B cell (primary cell): ENCODE measurements at regions not wholly inside any gene's neighbourhood (a gene's known extent, or its start where the extent isn't known, plus 50 kb on each side); places are given as distances from the start of the nearest gene placed in this dataset.

ENCODE experiments used
- ATAC-seq: fragments of 200-7000 bp; cut with Tn5 transposase; one replicate; pipeline ENCODE4 v1.10.0; 2021; ENCODE audit warnings: low read depth, mild to moderate bottlenecking, moderate number of reproducible peaks, moderate library complexity
- CTCF ChIA-PET: fragments of 350-600 bp; sonication (Branson Sonifier 250); formaldehyde crosslinking; loops from one replicate; lab custom pipeline; 2021; ENCODE audit warnings: antibody characterized with exemption, inconsistent platforms; lab: Charles Lee
- POLR2A ChIA-PET: fragments of 350-600 bp; sonication (Branson Sonifier 250); formaldehyde crosslinking; loops from one replicate; lab custom pipeline; 2021; ENCODE audit warnings: antibody characterized with exemption; lab: Charles Lee
- DNase-seq: peaks from one replicate; pipeline ENCODE4 v3.0.0; 2013
- H2AFZ ChIP-seq: 2 replicates; pipeline ENCODE4 v1.6.1; 2012; ENCODE audit warnings: mild to moderate bottlenecking, low read depth, low read length; ENCODE audit not compliant: insufficient read depth, poor library complexity, severe bottlenecking
- H3K27ac ChIP-seq, 2 donors: 1 replicate in 1 of 2; 2 replicates in 1 of 2; pipeline ENCODE4 v1.5.1; 2012 to 2013; ENCODE audit warnings: low read length in 2 of 2, mild to moderate bottlenecking in 2 of 2, moderate library complexity in 1 of 2
- H3K27me3 ChIP-seq, 4 experiments: fragments of 200-600 bp in 1 of 4; sonication (generic) in 1 of 4; replicated peaks in 1 of 4; 1 replicate in 2 of 4; 2 replicates in 2 of 4; pipeline versions ENCODE4 v1.6.1 to v1.7.0; 2013 to 2016; ENCODE audit warnings: low read length in 3 of 4, mild to moderate bottlenecking in 2 of 4, mixed read lengths in 1 of 4, moderate library complexity in 1 of 4; ENCODE audit not compliant: insufficient read depth in 4 of 4, control insufficient read depth in 3 of 4; ENCODE audit errors: control extremely low read depth in 1 of 4
- H3K36me3 ChIP-seq, 2 experiments: replicated peaks in 1 of 2; 1 replicate in 1 of 2; 2 replicates in 1 of 2; pipeline versions ENCODE4 v1.6.1 to v1.7.1; 2013; ENCODE audit warnings: low read length in 1 of 2; ENCODE audit not compliant: insufficient read depth in 2 of 2, control insufficient read depth in 1 of 2; ENCODE audit errors: control extremely low read depth in 1 of 2, extremely low read depth in 1 of 2
- H3K4me1 ChIP-seq, 2 donors: fragments of 200-600 bp in 1 of 2; sonication (generic) in 1 of 2; 1 replicate in 1 of 2; 2 replicates in 1 of 2; pipeline versions ENCODE4 v1.5.1 to v1.6.1; 2013 to 2017; ENCODE audit warnings: low read length in 2 of 2; ENCODE audit not compliant: control insufficient read depth in 2 of 2, insufficient read depth in 2 of 2
- H3K4me2 ChIP-seq: replicated peaks from 2 replicates; pipeline ENCODE3; 2012; ENCODE audit warnings: mild to moderate bottlenecking, low read depth, low read length; ENCODE audit not compliant: poor library complexity, severe bottlenecking
- H3K4me3 ChIP-seq, 5 experiments: fragments of 200-600 bp in 1 of 5; sonication (generic) in 1 of 5; 1 replicate in 3 of 5; 2 replicates in 2 of 5; pipeline versions ENCODE4 v1.5.1 to v1.7.0; 2011 to 2016; ENCODE audit warnings: low read length in 4 of 5, mild to moderate bottlenecking in 4 of 5, low read depth in 2 of 5, control low read depth in 1 of 5, moderate library complexity in 1 of 5; ENCODE audit not compliant: insufficient read depth in 1 of 5; ENCODE audit errors: control extremely low read depth in 1 of 5, extremely low read depth in 1 of 5
- H3K79me2 ChIP-seq: fragments of 200-600 bp; sonication (generic); one replicate; pipeline ENCODE4 v1.6.0; 2016; ENCODE audit warnings: low read length; ENCODE audit not compliant: control insufficient read depth, insufficient read depth
- H3K9ac ChIP-seq: fragments of 200-600 bp; sonication (generic); 2 replicates; pipeline ENCODE4 v1.6.1; 2017; ENCODE audit warnings: mild to moderate bottlenecking, low read length, moderate library complexity
- H3K9me3 ChIP-seq, 3 donors: one replicate each; pipeline versions ENCODE4 v1.6.1 to v1.7.1; 2013; ENCODE audit warnings: low read length in 2 of 3; ENCODE audit not compliant: control insufficient read depth in 2 of 3, insufficient read depth in 1 of 3; ENCODE audit errors: control extremely low read depth in 1 of 3
- H4K20me1 ChIP-seq: 2 replicates; pipeline ENCODE4 v1.6.0; 2012; ENCODE audit warnings: mild to moderate bottlenecking, low read length; ENCODE audit not compliant: insufficient read depth, control insufficient read depth, poor library complexity, severe bottlenecking
- H3K27ac Mint-ChIP-seq: one replicate; pipeline ENCODE4 v1.8.0; 2021; ENCODE audit warnings: mixed read lengths
- H3K27me3 Mint-ChIP-seq: one replicate; pipeline ENCODE4 v1.8.0; 2021; ENCODE audit warnings: mixed read lengths
- H3K4me1 Mint-ChIP-seq: one replicate; pipeline ENCODE4 v1.8.0; 2021; ENCODE audit warnings: mixed read lengths
- H3K4me3 Mint-ChIP-seq: one replicate; pipeline ENCODE4 v1.8.0; 2021; ENCODE audit warnings: mixed read lengths
- H3K9me3 Mint-ChIP-seq: one replicate; pipeline ENCODE4 v1.8.0; 2022; ENCODE audit warnings: mixed read lengths; ENCODE audit not compliant: insufficient read depth
- EZH2 ChIP-seq: IDR thresholded peaks from 2 replicates; pipeline ENCODE4 v1.6.1; 2012; ENCODE audit warnings: borderline replicate concordance, low read depth, mild to moderate bottlenecking, moderate library complexity, low read length; ENCODE audit not compliant: insufficient read depth, poor library complexity, severe bottlenecking
- WGBS: methylation state at CpG from one replicate; pipeline ENCODE4 v1.1.5; 2013; ENCODE audit warnings: missing lambda C conversion rate; ENCODE audit not compliant: insufficient coverage; 5-methylcytosine and 5-hydroxymethylcytosine counted together
- intact Hi-C: fragments of 100-400 bp; cut with micrococcal nuclease; formaldehyde crosslinking; loops from one replicate; pipeline ENCODE4 v1.10.0; 2022
- TF ChIP-seq, protein P1 (sequence below): fragments of 200-600 bp; IDR thresholded peaks from one replicate; pipeline ENCODE4 v1.8.0; 2022; ENCODE audit warnings: antibody characterized with exemption, mild to moderate bottlenecking

DNA sequence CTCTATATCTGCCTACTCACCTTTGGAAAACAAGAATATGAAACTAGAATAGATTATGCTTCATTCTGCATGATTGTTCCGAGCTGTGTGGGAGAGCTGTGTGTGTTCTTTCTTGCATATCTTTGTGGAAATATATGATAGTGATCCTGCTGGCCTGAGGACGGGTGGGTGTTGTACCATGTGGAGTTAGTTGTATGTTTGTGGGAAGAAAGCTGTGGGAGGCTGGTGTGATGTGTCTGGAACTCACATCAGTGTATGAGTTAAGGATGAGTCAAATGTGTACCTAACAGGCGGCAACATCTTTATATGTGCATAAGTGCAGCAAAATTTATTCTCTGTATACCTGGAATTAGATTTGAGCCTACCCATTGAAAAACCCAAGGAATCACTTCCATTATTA, 208.1 kb upstream of the ADGRL3 start:
- Histone ChIP-seq H3K4me2 (no peak overlapping the region), H3K36me3 (no peaks in the 10 kb centered on the region), H3K27me3 (no peaks in the 10 kb centered on the region), H3K4me1 (no peaks in the 10 kb centered on the region), H3K79me2 (no peaks in the 10 kb centered on the region), H3K9ac (no peak overlapping the region), H3K9me3 (no peaks in the 10 kb centered on the region), H4K20me1 (no peaks in the 10 kb centered on the region), H3K4me3 (no peak overlapping the region), H3K27ac (no peak overlapping the region), H2AFZ (no peak overlapping the region)
- CTCF ChIA-PET, result no interaction called here
- H3K4me1 Mint-ChIP-seq, result no peaks in the 10 kb centered on the region
- no peak overlapping the region for H3K27ac Mint-ChIP-seq
- H3K4me3 Mint-ChIP-seq, result no peak overlapping the region
- no peak for TF ChIP-seq EZH2
- TF ChIP-seq, protein P1, sequence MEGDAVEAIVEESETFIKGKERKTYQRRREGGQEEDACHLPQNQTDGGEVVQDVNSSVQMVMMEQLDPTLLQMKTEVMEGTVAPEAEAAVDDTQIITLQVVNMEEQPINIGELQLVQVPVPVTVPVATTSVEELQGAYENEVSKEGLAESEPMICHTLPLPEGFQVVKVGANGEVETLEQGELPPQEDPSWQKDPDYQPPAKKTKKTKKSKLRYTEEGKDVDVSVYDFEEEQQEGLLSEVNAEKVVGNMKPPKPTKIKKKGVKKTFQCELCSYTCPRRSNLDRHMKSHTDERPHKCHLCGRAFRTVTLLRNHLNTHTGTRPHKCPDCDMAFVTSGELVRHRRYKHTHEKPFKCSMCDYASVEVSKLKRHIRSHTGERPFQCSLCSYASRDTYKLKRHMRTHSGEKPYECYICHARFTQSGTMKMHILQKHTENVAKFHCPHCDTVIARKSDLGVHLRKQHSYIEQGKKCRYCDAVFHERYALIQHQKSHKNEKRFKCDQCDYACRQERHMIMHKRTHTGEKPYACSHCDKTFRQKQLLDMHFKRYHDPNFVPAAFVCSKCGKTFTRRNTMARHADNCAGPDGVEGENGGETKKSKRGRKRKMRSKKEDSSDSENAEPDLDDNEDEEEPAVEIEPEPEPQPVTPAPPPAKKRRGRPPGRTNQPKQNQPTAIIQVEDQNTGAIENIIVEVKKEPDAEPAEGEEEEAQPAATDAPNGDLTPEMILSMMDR, result no peak
- H3K27me3 Mint-ChIP-seq, result no peaks in the 10 kb centered on the region
- peaks cover 8% of the 10 kb centered on the region for H3K9me3 Mint-ChIP-seq
- 61% methylated on average over 2 of the region's 3 CpGs for WGBS
- no peak for DNase-seq
- POLR2A ChIA-PET, result no interaction called here
- ATAC-seq, result no peak
- intact Hi-C loops, result no loop called here

DNA sequence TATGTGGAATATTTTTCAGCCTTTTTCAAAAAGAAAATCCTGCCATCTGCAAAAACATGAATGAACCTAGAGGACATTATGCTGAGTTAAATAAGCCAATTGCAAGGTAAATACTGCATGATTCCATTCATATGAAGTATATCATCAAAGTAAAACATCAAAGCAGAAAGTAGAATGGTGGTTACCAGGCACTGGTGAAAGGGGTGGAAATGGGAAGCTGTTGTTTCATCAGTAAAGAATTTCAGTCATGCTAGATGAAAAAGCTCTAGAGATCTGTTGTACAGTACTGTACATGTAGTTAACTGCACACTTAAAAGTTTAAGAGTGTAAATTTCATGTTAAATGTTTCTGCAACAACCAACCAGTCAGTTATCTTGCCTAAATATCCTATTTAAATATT, 196.8 kb upstream of the ADGRL3 start:
- intact Hi-C loops, result no loop called here
- no peak overlapping the region for H3K4me3 Mint-ChIP-seq
- H3K27me3 Mint-ChIP-seq, result no peaks in the 10 kb centered on the region
- ChIA-PET CTCF (no interaction called here), POLR2A (no interaction called here)
- H3K79me2 ChIP-seq, result no peaks in the 10 kb centered on the region
- DNase-seq (no peak), ATAC-seq (no peak)
- H3K4me2 ChIP-seq, result no peak overlapping the region
- no peaks in the 10 kb centered on the region for H3K27me3 ChIP-seq
- H3K4me3 ChIP-seq, result no peak overlapping the region
- no peak for TF ChIP-seq EZH2
- H3K4me1 ChIP-seq, result no peaks in the 10 kb centered on the region
- peaks cover 9% of the 10 kb centered on the region for H3K9me3 Mint-ChIP-seq
- no peak overlapping the region for H3K27ac Mint-ChIP-seq
- peaks cover 0 to 5% (median 1%) of the 10 kb centered on the region in 3 donors for H3K9me3 ChIP-seq
- H3K27ac ChIP-seq, result no peak overlapping the region
- H4K20me1 ChIP-seq, result no peaks in the 10 kb centered on the region
- H3K9ac ChIP-seq, result no peak overlapping the region
- no peaks in the 10 kb centered on the region for H3K36me3 ChIP-seq
- no peaks in the 10 kb centered on the region for H3K4me1 Mint-ChIP-seq
- H2AFZ ChIP-seq, result no peak overlapping the region
